Spleen (tissue), 11 donors: ENCODE measurements at regions not wholly inside any gene's neighbourhood (a gene's known extent, or its start where the extent isn't known, plus 50 kb on each side); places are given as distances from the start of the nearest gene placed in this dataset.

ENCODE experiments used
- DNase-seq: peaks from one replicate; pipeline ENCODE4 v3.0.0-alpha.2; 2020
- H3K27ac ChIP-seq, 8 donors: fragments of 200-600 bp; sonication (generic) in 7 of 8; 1 replicate in 4 of 8; 2 replicates in 4 of 8; pipeline versions ENCODE4 v1.5.0 to v1.8.0; 2016 to 2021; ENCODE audit warnings: inconsistent platforms in 4 of 8, mild to moderate bottlenecking in 4 of 8, moderate library complexity in 1 of 8
- H3K27me3 ChIP-seq, 7 donors: fragments of 200-600 bp; sonication (generic) in 6 of 7; replicated peaks in 1 of 7; 1 replicate in 4 of 7; 2 replicates in 3 of 7; pipeline versions ENCODE4 v1.5.0 to v1.8.0; 2016 to 2021; ENCODE audit warnings: inconsistent platforms in 3 of 7, mild to moderate bottlenecking in 1 of 7
- H3K36me3 ChIP-seq, 6 donors: fragments of 200-600 bp; sonication (generic) in 5 of 6; 1 replicate in 4 of 6; 2 replicates in 2 of 6; pipeline versions ENCODE4 v1.5.0 to v1.8.0; 2016 to 2021; ENCODE audit warnings: inconsistent platforms in 2 of 6
- H3K4me1 ChIP-seq, 6 donors: fragments of 200-600 bp; sonication (generic) in 5 of 6; 1 replicate in 3 of 6; 2 replicates in 3 of 6; pipeline versions ENCODE4 v1.5.0 to v1.8.0; 2016 to 2021; ENCODE audit warnings: inconsistent platforms in 3 of 6
- H3K4me3 ChIP-seq, 8 donors: fragments of 200-600 bp; sonication (generic) in 7 of 8; 1 replicate in 4 of 8; 2 replicates in 4 of 8; pipeline versions ENCODE4 v1.5.0 to v1.8.0; 2016 to 2021; ENCODE audit warnings: inconsistent platforms in 4 of 8, mild to moderate bottlenecking in 4 of 8, moderate library complexity in 2 of 8
- H3K9me3 ChIP-seq, 8 donors: fragments of 200-600 bp; sonication (generic) in 7 of 8; 1 replicate in 4 of 8; 2 replicates in 4 of 8; pipeline versions ENCODE4 v1.5.0 to v1.8.0; 2016 to 2021; ENCODE audit warnings: inconsistent platforms in 4 of 8
- CTCF ChIP-seq, 11 experiments: fragments of 200-600 bp in 7 of 11; fragments of 450-650 bp in 4 of 11; sonication (generic) in 4 of 11; IDR thresholded peaks in 8 of 11; conservative IDR thresholded peaks in 3 of 11; 1 replicate in 7 of 11; 2 replicates in 4 of 11; pipeline versions ENCODE4 v1.4.0 to v1.8.0; 2016 to 2021; ENCODE audit warnings: antibody characterized with exemption in 11 of 11, inconsistent platforms in 4 of 11, mild to moderate bottlenecking in 1 of 11
- POLR2A ChIP-seq, 3 donors: fragments of 450-650 bp; IDR thresholded peaks; one replicate each; pipeline ENCODE4 v1.5.1; 2017; ENCODE audit warnings: antibody characterized with exemption in 3 of 3, mild to moderate bottlenecking in 1 of 3
- POLR2AphosphoS5 ChIP-seq, 3 donors: sonication (generic); formaldehyde crosslinking; IDR thresholded peaks; one replicate each; pipeline ENCODE4 v1.5.1; 2017; ENCODE audit warnings: antibody characterized with exemption in 3 of 3
- WGBS, 5 donors: extraction: QIAGEN DNeasy Blood & Tissue Kit in 3 of 5; methylation state at CpG; one replicate each; pipeline versions ENCODE4 v1.1.5 to v1.1.7; 2013 to 2018; 5-methylcytosine and 5-hydroxymethylcytosine counted together
- intact Hi-C: fragments of 100-400 bp; cut with DNase I; formaldehyde crosslinking; loops from one replicate; pipeline ENCODE4 v1.15.0; 2023; ENCODE audit warnings: low total_unique reads
- donor health status: healthy with polysubstance abuse.
- donor health status: DM: no; HTN: no; CAD: no; lungs with moderate emphysema.
- donor health status: DM: no; HTN: no; CAD: no.
- donor health status: Bipolar disorder and iron deficiency.
- donor health status: healthy.
- donor health status: DM: no; HTN: no; CAD: no.
- donor health status: DM: yes; HTN: yes; CAD: no.

- no peak for TF ChIP-seq CTCF (IDR thresholded peaks at IDR 0.05 in 8 of 11, conservative IDR thresholded peaks at IDR 0.05 in 3 of 11)
- no peak for TF ChIP-seq POLR2AphosphoS5 (IDR thresholded peaks at IDR 0.05)
- TF ChIP-seq POLR2A (IDR thresholded peaks at IDR 0.05) = no peak
- intact Hi-C loops = no loop called here
- H3K27me3 ChIP-seq = no peaks in the 10 kb centered on the region
- no peak overlapping the region for H3K4me3 ChIP-seq
- no peaks in the 10 kb centered on the region for H3K36me3 ChIP-seq
- H3K4me1 ChIP-seq = no peaks in the 10 kb centered on the region
- no peak overlapping the region for H3K27ac ChIP-seq
- H3K9me3 ChIP-seq = peaks cover 0 to 9% (median 2%) of the 10 kb centered on the region in 8 donors
- WGBS, 5 donors = 77 to 91% (median 81%) methylated on average over 2 of the region's 2 CpGs
- DNase-seq = no peak
These were observed 394.5 kb downstream of the NFIB start for GRCh38 chr9:13919401-13919800.

GRCh38 chr9:13917534-13917933 is 396.4 kb downstream of the NFIB start:
- Histone ChIP-seq H3K4me3 (no peak overlapping the region), H3K4me1 (no peaks in the 10 kb centered on the region), H3K27ac (no peak overlapping the region), H3K36me3 (no peaks in the 10 kb centered on the region), H3K27me3 (no peaks in the 10 kb centered on the region), H3K9me3 (no peaks in the 10 kb centered on the region)
- intact Hi-C loops = no loop called here
- TF ChIP-seq CTCF (IDR thresholded peaks at IDR 0.05 in 8 of 11, conservative IDR thresholded peaks at IDR 0.05 in 3 of 11) (no peak), POLR2AphosphoS5 (IDR thresholded peaks at IDR 0.05) (no peak), POLR2A (IDR thresholded peaks at IDR 0.05) (no peak)
- no peak for DNase-seq

GRCh38 chr9:13915591-13916301 is 398.2 kb downstream of the NFIB start:
- no peak overlapping the region for H3K27ac ChIP-seq
- H3K9me3 ChIP-seq = no peaks in the 10 kb centered on the region
- intact Hi-C loops = no loop called here
- DNase-seq = no peak
- no peaks in the 10 kb centered on the region for H3K4me1 ChIP-seq
- WGBS, 5 donors = 80 to 94% (median 91%) methylated on average over 4 of the region's 4 CpGs
- H3K4me3 ChIP-seq = no peak overlapping the region
- no peaks in the 10 kb centered on the region for H3K36me3 ChIP-seq
- TF ChIP-seq POLR2AphosphoS5 (IDR thresholded peaks at IDR 0.05) (no peak), CTCF (IDR thresholded peaks at IDR 0.05 in 8 of 11, conservative IDR thresholded peaks at IDR 0.05 in 3 of 11) (no peak), POLR2A (IDR thresholded peaks at IDR 0.05) (no peak)
- no peaks in the 10 kb centered on the region for H3K27me3 ChIP-seq

GRCh38 chr9:13915131-13915530 is 398.8 kb downstream of the NFIB start:
- no peak for TF ChIP-seq POLR2A (IDR thresholded peaks at IDR 0.05)
- TF ChIP-seq POLR2AphosphoS5 (IDR thresholded peaks at IDR 0.05) = no peak
- no peak for TF ChIP-seq CTCF (IDR thresholded peaks at IDR 0.05 in 8 of 11, conservative IDR thresholded peaks at IDR 0.05 in 3 of 11)
- no peak for DNase-seq
- Histone ChIP-seq H3K27me3 (no peaks in the 10 kb centered on the region), H3K4me3 (no peak overlapping the region), H3K9me3 (no peaks in the 10 kb centered on the region), H3K4me1 (no peaks in the 10 kb centered on the region), H3K27ac (no peak overlapping the region), H3K36me3 (no peaks in the 10 kb centered on the region)
- intact Hi-C loops = no loop called here
- WGBS, 5 donors = 83 to 93% (median 91%) methylated on average over 1 of the region's 1 CpG
